Hepatic stellate cell (primary cell): ENCODE measurements at regions not wholly inside any gene's neighbourhood (a gene's known extent, or its start where the extent isn't known, plus 50 kb on each side); places are given as distances from the start of the nearest gene placed in this dataset.
"Not testable (repeated sequence)": the region's sequence is repeated elsewhere in the genome, so short reads cannot be mapped to it uniquely, and the experiment has no call there.

ENCODE experiments used
- DNase-seq: peaks from one replicate; pipeline ENCODE4 v3.0.0; 2011; ENCODE audit warnings: low spot score

DNA sequence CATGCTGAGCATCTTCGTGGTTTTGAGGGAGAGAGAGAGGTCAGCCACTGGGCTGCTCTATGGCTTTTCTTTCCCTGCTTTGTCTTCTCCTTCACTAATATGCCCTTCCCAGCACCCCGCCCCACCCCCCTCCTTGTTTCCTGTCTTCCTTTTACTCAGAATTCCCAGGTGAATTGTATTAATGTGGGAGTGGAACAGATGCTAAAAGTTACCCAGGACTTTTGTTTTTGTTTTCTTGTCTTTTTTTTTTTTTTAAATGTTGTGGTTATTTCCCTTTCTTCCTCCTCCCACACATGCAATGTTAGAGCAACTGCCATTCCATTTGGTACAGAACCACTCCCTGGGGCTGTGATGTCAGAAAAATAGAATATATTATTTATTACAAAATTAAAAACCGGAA, 442.7 kb upstream of the CD180 start:
- no peak for DNase-seq

DNA sequence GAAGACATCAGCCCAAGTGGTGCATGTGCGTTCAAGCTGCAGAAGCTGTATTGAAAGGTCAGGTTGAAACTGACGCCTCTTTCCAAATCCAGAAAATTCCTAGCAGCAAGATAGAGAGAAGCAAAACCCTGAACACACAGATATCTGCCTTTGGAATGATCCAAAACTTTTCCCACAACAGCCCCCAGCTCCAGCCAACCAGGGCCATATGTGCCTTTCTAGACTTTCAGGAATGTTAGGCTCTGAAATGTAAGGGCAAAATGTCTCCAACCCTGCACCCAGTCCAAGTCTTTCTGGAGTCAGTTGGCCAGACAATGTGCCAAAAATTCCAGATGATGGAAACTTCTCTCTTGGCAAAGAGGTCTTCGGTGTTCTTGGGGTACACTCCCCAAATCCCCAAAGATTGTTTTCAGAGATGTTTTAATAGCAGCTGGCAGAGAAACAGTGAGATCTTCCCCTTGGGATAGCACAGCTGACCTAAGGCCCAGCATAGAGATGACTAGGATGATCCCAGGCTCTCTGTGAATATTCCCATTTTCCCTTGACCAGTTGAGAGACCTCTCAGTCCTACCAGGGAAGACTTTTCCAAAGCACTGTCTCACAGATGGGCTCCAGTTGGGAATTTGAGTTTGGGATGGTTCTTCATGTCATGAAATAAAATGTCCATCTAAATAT, 440.4 kb upstream of the CD180 start:
- no peak for DNase-seq

DNA sequence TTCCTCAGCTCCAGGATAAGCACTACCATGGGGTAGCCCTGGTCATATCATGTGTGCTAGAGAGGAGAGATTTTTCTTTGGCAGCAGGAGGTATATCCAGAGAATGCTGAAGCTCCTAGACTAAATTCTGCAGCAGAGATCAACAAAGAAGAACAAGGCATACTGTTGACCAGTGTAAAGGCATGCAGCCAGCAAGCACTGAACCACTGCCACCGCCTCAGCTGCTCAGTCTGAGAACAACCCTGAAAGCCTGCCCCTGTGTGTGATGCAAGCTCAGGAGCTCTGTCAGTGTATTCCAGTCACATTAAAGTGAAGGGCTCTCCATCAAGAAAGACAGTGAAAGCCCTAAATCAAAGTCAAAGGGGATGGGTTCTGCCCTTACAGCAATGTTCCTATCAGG, 439.5 kb upstream of the CD180 start:
- no peak for DNase-seq

DNA sequence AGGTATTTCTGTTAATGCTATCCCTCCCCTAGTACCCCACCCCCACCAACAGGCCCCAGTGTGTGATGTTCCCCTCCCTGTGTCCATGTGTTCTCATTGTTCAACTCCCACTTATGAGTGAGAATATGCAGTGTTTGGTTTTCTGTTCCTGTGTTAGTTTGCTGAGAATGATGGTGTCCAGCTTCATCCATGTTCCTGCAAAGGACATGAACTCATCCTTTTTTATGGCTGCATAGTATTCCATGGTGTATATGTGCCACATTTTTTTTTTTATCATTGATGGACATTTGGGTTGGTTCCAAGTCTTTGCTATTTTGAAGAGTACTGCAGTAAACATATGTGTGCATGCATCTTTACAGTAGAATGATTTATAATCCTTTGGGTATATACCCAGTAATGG, 430.5 kb upstream of the CD180 start:
- DNase-seq = not testable (repeated sequence)

DNA sequence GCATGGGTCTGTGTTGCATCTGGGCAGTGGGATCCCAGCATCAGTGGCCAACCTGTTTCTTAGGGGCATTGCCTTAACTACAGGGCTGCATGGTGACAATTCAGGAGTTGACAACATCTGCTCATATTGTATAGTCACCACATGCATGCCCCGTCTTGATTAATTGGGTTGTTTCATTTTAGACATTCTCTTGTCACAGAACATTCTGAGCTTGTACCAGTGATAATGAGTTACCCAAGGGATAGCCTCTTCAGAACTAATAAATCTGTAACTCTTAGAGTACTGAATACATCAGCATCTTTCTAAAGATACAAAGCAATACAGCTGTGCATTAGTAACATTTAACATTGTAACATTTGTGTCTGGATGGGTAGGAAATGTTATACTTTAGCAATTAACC, 426.5 kb upstream of the CD180 start:
- DNase-seq = no peak

GRCh38 chr5:67620424-67621397, 424.1 kb upstream of the CD180 start:
- DNase-seq = no peak

DNA sequence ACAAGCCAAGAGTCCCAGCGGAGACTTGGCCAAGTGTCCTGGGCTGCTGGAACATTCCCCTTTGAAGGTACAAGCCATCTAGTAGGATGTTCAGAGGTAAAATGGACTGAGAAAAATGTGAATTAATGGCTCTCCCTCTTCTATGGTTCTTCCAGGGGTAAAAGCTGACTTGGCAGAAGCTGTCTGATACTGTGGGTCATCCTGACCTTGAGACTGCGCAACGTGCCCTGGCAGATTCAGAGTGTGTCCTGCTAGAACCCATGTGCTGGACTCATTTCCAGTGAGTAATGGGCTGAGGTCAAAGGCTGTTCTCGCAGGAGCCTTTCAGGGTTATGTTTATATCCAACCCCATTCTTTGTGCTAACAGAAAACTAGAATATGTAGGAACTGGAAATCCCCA, 423.0 kb upstream of the CD180 start:
- DNase-seq = no peak

DNA sequence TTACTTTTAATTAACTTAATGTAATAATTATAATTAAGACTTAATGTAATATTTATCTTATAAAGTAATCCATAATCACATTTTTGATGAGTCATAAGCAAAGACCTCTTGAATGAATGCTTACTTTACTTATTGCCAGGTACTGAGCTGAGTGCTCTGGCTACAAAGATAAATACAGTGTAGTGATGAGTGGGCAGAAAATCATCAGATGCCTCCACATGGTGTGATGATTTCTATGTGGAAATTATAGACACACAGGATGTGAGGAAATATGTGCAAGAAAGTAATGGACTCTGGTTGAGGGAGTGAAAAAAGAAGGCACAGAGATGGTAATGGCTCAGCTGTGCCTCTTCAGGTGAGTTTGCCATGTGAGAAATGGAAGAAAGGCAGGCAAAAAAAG, 422.6 kb upstream of the CD180 start:
- DNase-seq = no peak

DNA sequence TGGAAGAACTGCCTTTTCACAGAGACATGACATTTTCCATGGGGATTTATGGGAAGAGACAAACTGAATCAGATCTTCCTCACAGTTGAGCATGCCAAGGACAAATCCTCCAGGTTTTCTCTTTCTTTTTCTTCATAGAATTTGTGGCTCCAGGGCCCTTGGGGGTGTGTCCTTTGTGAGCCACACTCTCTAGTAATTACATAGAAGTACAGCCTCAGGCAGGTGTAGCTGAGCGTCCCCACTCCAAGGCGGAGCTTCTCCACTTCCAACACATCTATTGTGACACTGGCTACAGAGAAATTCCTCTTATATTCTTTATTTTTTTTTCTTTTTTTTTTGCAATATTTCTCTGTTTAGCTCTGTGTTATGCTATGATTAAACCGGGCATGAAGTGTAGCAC, 420.5 kb upstream of the CD180 start:
- DNase-seq = no peak

GRCh38 chr5:67612961-67613360, 416.4 kb upstream of the CD180 start:
- no peak for DNase-seq

DNA sequence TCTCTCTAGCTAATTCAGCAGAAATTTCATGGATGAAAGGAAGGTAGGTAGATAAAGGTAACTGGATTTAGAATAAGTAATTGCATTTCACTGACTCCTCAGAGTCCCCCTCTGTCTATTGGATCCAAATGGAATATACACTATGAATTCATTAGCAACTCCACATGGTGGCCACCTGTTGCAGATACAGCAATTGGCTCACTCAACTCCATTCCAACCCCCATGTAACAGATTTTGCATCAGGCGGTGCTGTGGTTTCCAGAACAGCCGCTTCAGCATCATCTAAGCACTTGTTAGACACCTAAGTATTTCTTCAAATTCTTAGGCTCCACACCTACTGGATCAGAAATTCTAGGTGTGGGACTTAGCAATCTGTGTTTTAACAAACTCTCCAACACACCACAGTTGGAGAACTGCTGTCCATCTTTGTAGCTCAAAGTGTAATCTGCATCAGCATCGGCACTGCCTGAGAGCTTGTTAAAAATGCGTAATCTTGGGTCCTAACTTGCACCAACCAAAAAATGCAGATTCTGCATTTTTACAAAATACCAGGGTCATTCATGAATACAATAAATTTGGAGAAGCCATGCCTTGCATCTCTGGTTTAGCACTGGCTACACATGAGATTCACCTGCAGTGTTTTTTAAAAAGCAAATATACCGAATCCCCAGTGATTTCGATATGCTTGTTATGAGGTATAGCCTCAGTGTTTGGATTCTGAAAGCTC, 413.8 kb upstream of the CD180 start:
- no peak for DNase-seq

GRCh38 chr5:67607958-67608357, 411.4 kb upstream of the CD180 start:
- DNase-seq = no peak

GRCh38 chr5:67606586-67606947, 410.0 kb upstream of the CD180 start:
- no peak for DNase-seq

GRCh38 chr5:67605730-67606585, 409.4 kb upstream of the CD180 start:
- no peak for DNase-seq

DNA sequence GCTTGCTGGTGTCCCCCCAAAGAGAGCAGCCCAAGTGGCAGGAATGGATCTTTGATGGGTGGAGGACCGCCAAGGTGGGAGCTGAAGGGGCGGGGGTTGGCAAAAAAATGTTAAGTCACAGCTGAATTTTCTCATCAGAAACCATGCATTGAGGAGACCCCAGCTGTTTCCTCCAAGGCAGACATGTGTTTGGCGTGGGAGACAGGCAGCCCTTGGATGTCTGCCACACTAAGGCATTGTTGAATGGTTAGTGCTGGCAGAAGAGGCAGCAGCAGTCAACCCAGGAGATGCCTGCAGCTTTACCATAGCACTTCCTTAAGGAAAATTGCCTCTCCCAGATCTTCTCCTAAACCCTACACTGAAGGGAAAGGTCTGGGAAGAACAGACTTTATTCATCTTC, 394.9 kb upstream of the CD180 start:
- no peak for DNase-seq

GRCh38 chr5:67588389-67588788, 391.8 kb upstream of the CD180 start:
- no peak for DNase-seq

GRCh38 chr5:67581203-67581602, 384.6 kb upstream of the CD180 start:
- DNase-seq = no peak

DNA sequence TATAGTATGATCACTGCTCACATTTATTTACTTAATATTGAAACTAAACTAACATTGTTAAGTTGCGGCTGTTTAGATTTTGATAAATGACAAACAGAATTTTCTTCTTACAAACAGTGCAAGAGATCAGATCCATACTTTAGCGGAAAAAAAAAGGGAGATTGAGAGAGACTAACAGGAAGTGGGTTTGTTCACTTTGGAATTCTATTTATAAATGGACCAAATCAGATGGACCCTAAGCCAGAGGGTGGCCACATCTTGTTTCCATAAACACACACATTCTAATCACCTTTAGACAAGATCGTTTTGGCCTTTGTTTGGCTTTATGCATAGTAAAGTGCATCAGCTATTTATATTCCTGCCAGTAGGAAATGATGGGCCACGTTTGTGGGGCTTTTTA, 381.4 kb upstream of the CD180 start:
- no peak for DNase-seq

DNA sequence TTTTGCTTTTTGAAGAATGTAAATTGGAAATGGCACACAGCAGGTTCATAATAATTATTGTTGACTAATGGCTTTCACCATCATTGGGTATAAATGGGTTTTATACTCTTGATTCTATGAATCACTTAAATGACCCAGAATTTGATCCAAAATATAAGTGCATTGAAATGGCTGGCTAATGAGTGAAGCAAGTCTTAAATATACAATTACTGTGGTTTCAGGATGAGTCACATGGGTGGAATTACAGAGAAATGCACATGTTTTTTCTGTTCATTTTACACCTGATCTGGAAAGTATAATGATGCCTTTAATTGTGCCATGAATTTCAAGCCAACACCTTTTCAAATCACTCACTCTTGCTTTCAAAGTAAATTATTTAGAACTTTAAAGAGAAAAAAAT, 380.8 kb upstream of the CD180 start:
- no peak for DNase-seq

DNA sequence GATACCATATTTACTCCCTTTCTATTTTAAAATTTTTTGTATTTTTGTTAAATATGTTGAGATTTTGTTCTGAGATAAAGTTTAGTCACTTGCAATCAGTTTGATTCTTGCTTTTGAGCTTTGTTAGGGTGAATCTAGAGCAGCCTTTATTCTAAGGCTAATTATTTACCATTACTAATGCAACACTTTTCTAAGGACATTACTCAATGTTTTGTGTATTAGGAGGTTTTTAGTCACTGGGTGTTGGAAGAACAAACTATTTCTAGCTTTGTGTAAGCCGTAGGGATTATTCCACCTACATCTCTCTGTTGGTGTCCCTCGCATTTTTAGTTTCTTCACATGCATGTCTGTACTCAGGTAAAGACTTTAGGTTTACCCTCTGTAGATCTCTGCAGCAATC, 379.5 kb upstream of the CD180 start:
- no peak for DNase-seq

DNA sequence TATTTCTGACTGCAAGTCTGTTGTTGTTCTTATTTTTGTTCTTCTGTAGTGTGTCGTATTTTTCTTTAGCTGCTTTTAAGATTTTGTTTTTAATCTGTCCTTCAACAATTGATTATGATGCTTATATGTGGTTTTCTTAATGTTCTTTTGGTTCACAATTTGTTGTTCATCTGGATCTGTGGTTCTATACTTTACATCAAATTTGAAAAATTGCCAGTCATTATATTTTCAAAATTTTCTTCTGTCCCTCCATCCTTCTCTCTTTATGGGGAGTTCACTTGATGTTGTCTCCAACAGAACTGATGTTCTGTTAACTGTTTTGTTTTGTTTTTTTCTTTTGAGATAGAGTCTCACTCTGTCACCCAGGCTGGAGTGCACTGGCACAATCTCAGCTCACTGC, 378.5 kb upstream of the CD180 start:
- DNase-seq = no peak
